ENCODE measurements at regions not wholly inside any gene's neighbourhood (a gene's known extent, or its start where the extent isn't known, plus 50 kb on each side); places are given as distances from the start of the nearest gene placed in this dataset.

DNA sequence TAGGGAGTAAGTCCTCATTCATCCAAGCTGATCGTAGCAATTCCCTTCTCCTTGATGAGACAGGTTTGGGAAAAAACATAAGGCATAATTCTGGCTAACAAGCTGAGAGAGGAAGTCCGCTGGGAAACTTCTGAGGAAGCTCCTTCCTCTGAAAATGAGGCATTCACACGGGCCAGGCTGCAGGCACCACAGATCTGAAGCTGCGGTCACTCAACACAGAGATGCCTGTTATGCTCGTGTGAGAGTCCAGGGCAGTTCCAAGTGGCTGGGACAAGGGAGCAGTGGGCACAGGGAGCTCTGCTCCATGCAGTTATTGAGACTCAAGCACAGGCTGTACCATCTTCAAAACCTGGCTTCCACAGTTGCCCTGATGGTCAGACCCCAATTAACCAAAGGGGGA lies 200.9 kb upstream of the ID2 start:
- Histone ChIP-seq H2AFZ (ENCODE audit: low read depth, low read length) (no peak overlapping the region), H3K4me3 (no peak overlapping the region), H3K79me2 (ENCODE audit: control insufficient read depth, insufficient read depth, low read length) (no peaks in the 10 kb centered on the region), H3K9me3 (replicated peaks; ENCODE audit: control insufficient read depth, insufficient read depth, low read depth, low read length) (no peaks in the 10 kb centered on the region), H3K9ac (ENCODE audit: insufficient read depth in 1 of 2, low read depth in 2 of 2, low read length in 2 of 2) (no peak overlapping the region), H3K27ac (ENCODE audit: extremely low read depth, low read depth, low read length) (no peak overlapping the region), H3K27me3 (ENCODE audit: control insufficient read depth in 2 of 2, insufficient read depth in 2 of 2, low read length in 2 of 2) (peaks cover 25 to 51% of the 10 kb centered on the region in 2 experiments; a peak in 4 of 5 replicates), H3K4me1 (replicated peaks in 1 of 2; ENCODE audit: control insufficient read depth in 2 of 2, insufficient read depth in 2 of 2, low read length in 2 of 2) (no peaks in the 10 kb centered on the region), H3K9me1 (ENCODE audit: control insufficient read depth, insufficient read depth, low read length) (no peaks in the 10 kb centered on the region), H3K36me3 (ENCODE audit: control insufficient read depth, insufficient read depth, low read length) (no peaks in the 10 kb centered on the region), H4K20me1 (replicated peaks; ENCODE audit: control insufficient read depth, insufficient read depth, low read length) (no peaks in the 10 kb centered on the region), H3K4me2 (ENCODE audit: insufficient read depth, low read length) (no peak overlapping the region)
- DNase-seq (ENCODE audit: extremely low read depth in 1 of 4, low spot score in 3 of 4) (no peak), FAIRE-seq (no peak), ATAC-seq (no peak)
- BruUV-seq (replicated peaks): no TSS peak
- intact Hi-C loops (cut with micrococcal nuclease): no loop called here
- ChIA-PET CTCF (ENCODE audit: low intra/inter-chr PET ratio) (no interaction called here), POLR2A (no interaction called here)
- in situ Hi-C loops (cut with MboI): no loop called here
- 1% methylated on average over 5 of the region's 5 CpGs for WGBS (ENCODE audit: insufficient coverage, low coverage, missing lambda C conversion rate)
- TF ChIP-seq ZC3H4 (CRISPR knock-in tag; IDR thresholded peaks at IDR 0.05; ENCODE audit: borderline replicate concordance): no peak
- TF ChIP-seq NR4A1 (CRISPR knock-in tag; IDR thresholded peaks at IDR 0.05): no peak
- TF ChIP-seq NR4A1 (tag; IDR thresholded peaks at IDR 0.05): no peak
- TF ChIP-seq NONO (IDR thresholded peaks at IDR 0.05; ENCODE audit: low read depth in 2 of 2, low read length in 1 of 2): no peak
- TF ChIP-seq CUX1 (CRISPR knock-in tag; IDR thresholded peaks at IDR 0.05): no peak
- TF ChIP-seq DIDO1 (tag; IDR thresholded peaks at IDR 0.05; ENCODE audit: low read depth): no peak
- TF ChIP-seq EP400 (IDR thresholded peaks at IDR 0.05): no peak
- TF ChIP-seq BMI1 (IDR thresholded peaks at IDR 0.05; ENCODE audit: low read length): no peak
- no peak for TF ChIP-seq CREBBP (IDR thresholded peaks at IDR 0.05; ENCODE audit: low read depth, low read length)
- no peak for TF ChIP-seq SRSF1 (IDR thresholded peaks at IDR 0.05; ENCODE audit: low read depth, low read length)
- TF ChIP-seq, protein P1, sequence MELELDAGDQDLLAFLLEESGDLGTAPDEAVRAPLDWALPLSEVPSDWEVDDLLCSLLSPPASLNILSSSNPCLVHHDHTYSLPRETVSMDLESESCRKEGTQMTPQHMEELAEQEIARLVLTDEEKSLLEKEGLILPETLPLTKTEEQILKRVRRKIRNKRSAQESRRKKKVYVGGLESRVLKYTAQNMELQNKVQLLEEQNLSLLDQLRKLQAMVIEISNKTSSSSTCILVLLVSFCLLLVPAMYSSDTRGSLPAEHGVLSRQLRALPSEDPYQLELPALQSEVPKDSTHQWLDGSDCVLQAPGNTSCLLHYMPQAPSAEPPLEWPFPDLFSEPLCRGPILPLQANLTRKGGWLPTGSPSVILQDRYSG (tag; conservative IDR thresholded peaks at IDR 0.05; ENCODE audit: low read depth): no peak
- TF ChIP-seq, protein P2, sequence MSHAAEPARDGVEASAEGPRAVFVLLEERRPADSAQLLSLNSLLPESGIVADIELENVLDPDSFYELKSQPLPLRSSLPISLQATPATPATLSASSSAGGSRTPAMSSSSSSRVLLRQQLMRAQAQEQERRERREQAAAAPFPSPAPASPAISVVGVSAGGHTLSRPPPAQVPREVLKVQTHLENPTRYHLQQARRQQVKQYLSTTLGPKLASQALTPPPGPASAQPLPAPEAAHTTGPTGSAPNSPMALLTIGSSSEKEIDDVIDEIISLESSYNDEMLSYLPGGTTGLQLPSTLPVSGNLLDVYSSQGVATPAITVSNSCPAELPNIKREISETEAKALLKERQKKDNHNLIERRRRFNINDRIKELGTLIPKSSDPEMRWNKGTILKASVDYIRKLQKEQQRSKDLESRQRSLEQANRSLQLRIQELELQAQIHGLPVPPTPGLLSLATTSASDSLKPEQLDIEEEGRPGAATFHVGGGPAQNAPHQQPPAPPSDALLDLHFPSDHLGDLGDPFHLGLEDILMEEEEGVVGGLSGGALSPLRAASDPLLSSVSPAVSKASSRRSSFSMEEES (CRISPR knock-in tag; IDR thresholded peaks at IDR 0.05): no peak
- TF ChIP-seq ZSCAN32 (CRISPR knock-in tag; IDR thresholded peaks at IDR 0.05): no peak
- no peak for TF ChIP-seq NFRKB (IDR thresholded peaks at IDR 0.05; ENCODE audit: low read depth)
- TF ChIP-seq SMAD1 (IDR thresholded peaks at IDR 0.05; ENCODE audit: low read depth, low read length, partially characterized antibody): no peak
- TF ChIP-seq CBX2 (IDR thresholded peaks at IDR 0.05; ENCODE audit: insufficient read depth, low read length, poor library complexity, severe bottlenecking): no peak

Data from K562 (cell line).